GM18868 (cell line): ENCODE measurements at regions not wholly inside any gene's neighbourhood (a gene's known extent, or its start where the extent isn't known, plus 50 kb on each side); places are given as distances from the start of the nearest gene placed in this dataset.
"Not testable (repeated sequence)": the region's sequence is repeated elsewhere in the genome, so short reads cannot be mapped to it uniquely, and the experiment has no call there.

Experiments
- ATAC-seq: cut with Tn5 transposase; IDR thresholded peaks from one replicate; pipeline ENCODE4 v1.9.1; 2021; ENCODE audit warnings: mild to moderate bottlenecking, moderate library complexity; ENCODE audit not compliant: unreplicated experiment

GRCh38 chr6:120272038-120272437 is 922.5 kb upstream of the MAN1A1 start:
- no peak for ATAC-seq

- not testable (repeated sequence) for ATAC-seq
These were observed 918.7 kb upstream of the MAN1A1 start for GRCh38 chr6:120268256-120268655.

- ATAC-seq: no peak
These were observed 912.8 kb upstream of the MAN1A1 start for GRCh38 chr6:120262354-120262753.

GRCh38 chr6:120260636-120261035 is 911.1 kb upstream of the MAN1A1 start:
- ATAC-seq: no peak

- ATAC-seq: no peak
These were observed 905.1 kb upstream of the MAN1A1 start for GRCh38 chr6:120254651-120255050.

GRCh38 chr6:120248451-120248850 is 898.9 kb upstream of the MAN1A1 start:
- ATAC-seq: no peak

- ATAC-seq: no peak
These were observed 887.7 kb upstream of the MAN1A1 start for GRCh38 chr6:120237221-120237620.

GRCh38 chr6:120230008-120230407 is 880.4 kb upstream of the MAN1A1 start:
- no peak for ATAC-seq

- ATAC-seq: no peak
These were observed 878.7 kb upstream of the MAN1A1 start for GRCh38 chr6:120228297-120228696.

GRCh38 chr6:120219339-120219738 is 869.8 kb upstream of the MAN1A1 start:
- no peak for ATAC-seq

GRCh38 chr6:120214088-120214499 is 864.5 kb upstream of the MAN1A1 start:
- no peak for ATAC-seq

GRCh38 chr6:120211955-120212792 is 862.6 kb upstream of the MAN1A1 start:
- ATAC-seq: no peak

- ATAC-seq: no peak
These were observed 853.3 kb upstream of the MAN1A1 start for GRCh38 chr6:120202878-120203277.

GRCh38 chr6:120200853-120201252 is 851.3 kb upstream of the MAN1A1 start:
- no peak for ATAC-seq

GRCh38 chr6:120198033-120198432 is 848.5 kb upstream of the MAN1A1 start:
- ATAC-seq: no peak

GRCh38 chr6:120186080-120186479 is 836.5 kb upstream of the MAN1A1 start:
- ATAC-seq: no peak

GRCh38 chr6:120173250-120173649 is 823.7 kb upstream of the MAN1A1 start:
- no peak for ATAC-seq

GRCh38 chr6:120164531-120164930 is 815.0 kb upstream of the MAN1A1 start:
- no peak for ATAC-seq

- ATAC-seq: no peak
These were observed 808.3 kb upstream of the MAN1A1 start for GRCh38 chr6:120157873-120158272.

GRCh38 chr6:120147071-120147871 is 797.7 kb upstream of the MAN1A1 start:
- ATAC-seq: no peak

- ATAC-seq: no peak
These were observed 792.0 kb upstream of the MAN1A1 start for GRCh38 chr6:120141601-120142000.

GRCh38 chr6:120137492-120137891 is 787.9 kb upstream of the MAN1A1 start:
- no peak for ATAC-seq
